Mucosa of rectum (tissue), 2 donors: ENCODE measurements at regions not wholly inside any gene's neighbourhood (a gene's known extent, or its start where the extent isn't known, plus 50 kb on each side); places are given as distances from the start of the nearest gene placed in this dataset.

Experiments
- H3K27ac ChIP-seq, 2 donors: one replicate each; pipeline ENCODE4 v1.7.0; 2013; ENCODE audit warnings: inconsistent platforms in 2 of 2, low read depth in 2 of 2, low read length in 2 of 2
- H3K27me3 ChIP-seq, 2 donors: one replicate each; pipeline ENCODE4 v1.7.0; 2013; ENCODE audit warnings: low read length in 2 of 2; ENCODE audit not compliant: control insufficient read depth in 2 of 2, insufficient read depth in 2 of 2
- H3K36me3 ChIP-seq, 2 donors: one replicate each; pipeline ENCODE4 v1.7.0; 2013; ENCODE audit warnings: low read length in 2 of 2; ENCODE audit not compliant: control insufficient read depth in 2 of 2, insufficient read depth in 2 of 2
- H3K4me1 ChIP-seq, 2 donors: one replicate each; pipeline ENCODE4 v1.7.0; 2013; ENCODE audit warnings: low read length in 2 of 2, mild to moderate bottlenecking in 1 of 2; ENCODE audit not compliant: control insufficient read depth in 2 of 2, insufficient read depth in 2 of 2
- H3K4me3 ChIP-seq, 2 donors: one replicate each; pipeline ENCODE4 v1.7.0; 2013; ENCODE audit warnings: low read length in 2 of 2
- H3K9ac ChIP-seq, 2 donors: one replicate each; pipeline ENCODE4 v1.7.0; 2013; ENCODE audit warnings: low read length in 2 of 2, low read depth in 1 of 2, mild to moderate bottlenecking in 1 of 2
- H3K9me3 ChIP-seq, 2 donors: one replicate each; pipeline ENCODE4 v1.7.0; 2013; ENCODE audit warnings: low read length in 2 of 2; ENCODE audit not compliant: control insufficient read depth in 2 of 2
- donor health status: healthy.
- donor health status: Normal muscosa, but diverticular disease.

GRCh38 chr20:21020659-21021471 is 85.3 kb downstream of the LINC00237 start:
- H3K9ac ChIP-seq: no peak overlapping the region
- H3K4me3 ChIP-seq: no peak overlapping the region
- H3K27ac ChIP-seq: no peak overlapping the region
- no peaks in the 10 kb centered on the region for H3K9me3 ChIP-seq
- no peaks in the 10 kb centered on the region for H3K36me3 ChIP-seq
- H3K4me1 ChIP-seq: no peaks in the 10 kb centered on the region
- peaks cover 2 to 9% of the 10 kb centered on the region in 2 donors for H3K27me3 ChIP-seq

- Histone ChIP-seq H3K27me3 (peaks cover 2 to 9% of the 10 kb centered on the region in 2 donors), H3K4me3 (no peak overlapping the region), H3K27ac (no peak overlapping the region)
These were observed 86.1 kb downstream of the LINC00237 start for GRCh38 chr20:21019814-21020658.

GRCh38 chr20:21019468-21019813 is 86.7 kb downstream of the LINC00237 start:
- Histone ChIP-seq H3K4me3 (no peak overlapping the region), H3K9ac (no peak overlapping the region), H3K9me3 (no peaks in the 10 kb centered on the region), H3K36me3 (no peaks in the 10 kb centered on the region), H3K4me1 (no peaks in the 10 kb centered on the region), H3K27me3 (peaks cover 2 to 9% of the 10 kb centered on the region in 2 donors), H3K27ac (no peak overlapping the region)

More at GRCh38 chr20:21019814-21020658, 86.1 kb downstream of the LINC00237 start:
- no peaks in the 10 kb centered on the region for H3K9me3 ChIP-seq
- H3K4me1 ChIP-seq: no peaks in the 10 kb centered on the region
- no peaks in the 10 kb centered on the region for H3K36me3 ChIP-seq
- H3K9ac ChIP-seq: no peak overlapping the region

GRCh38 chr20:21018576-21018975 is 87.6 kb downstream of the LINC00237 start:
- H3K4me3 ChIP-seq: no peak overlapping the region

GRCh38 chr20:21017528-21018085 is 88.6 kb downstream of the LINC00237 start:
- no peak overlapping the region for H3K27ac ChIP-seq
- H3K27me3 ChIP-seq: peaks cover 2 to 5% of the 10 kb centered on the region in 2 donors
- no peaks in the 10 kb centered on the region for H3K9me3 ChIP-seq
- H3K4me3 ChIP-seq: no peak overlapping the region
- H3K9ac ChIP-seq: no peak overlapping the region
- H3K36me3 ChIP-seq: no peaks in the 10 kb centered on the region
- H3K4me1 ChIP-seq: no peaks in the 10 kb centered on the region

More at GRCh38 chr20:21018576-21018975, 87.6 kb downstream of the LINC00237 start:
- no peaks in the 10 kb centered on the region for H3K36me3 ChIP-seq
- no peak overlapping the region for H3K9ac ChIP-seq
- H3K27ac ChIP-seq: no peak overlapping the region
- peaks cover 2 to 8% of the 10 kb centered on the region in 2 donors for H3K27me3 ChIP-seq
- H3K9me3 ChIP-seq: no peaks in the 10 kb centered on the region
- no peaks in the 10 kb centered on the region for H3K4me1 ChIP-seq

GRCh38 chr20:21016751-21017150 is 89.4 kb downstream of the LINC00237 start:
- Histone ChIP-seq H3K9ac (no peak overlapping the region), H3K9me3 (no peaks in the 10 kb centered on the region), H3K36me3 (no peaks in the 10 kb centered on the region), H3K4me1 (no peaks in the 10 kb centered on the region), H3K27ac (no peak overlapping the region), H3K27me3 (peaks cover 2 to 5% of the 10 kb centered on the region in 2 donors), H3K4me3 (no peak overlapping the region)

- H3K9ac ChIP-seq: no peak overlapping the region
- H3K27me3 ChIP-seq: peaks cover 0 to 2% of the 10 kb centered on the region in 2 donors
- H3K36me3 ChIP-seq: no peaks in the 10 kb centered on the region
- H3K27ac ChIP-seq: no peak overlapping the region
- H3K4me3 ChIP-seq: no peak overlapping the region
- no peaks in the 10 kb centered on the region for H3K4me1 ChIP-seq
- H3K9me3 ChIP-seq: no peaks in the 10 kb centered on the region
These were observed 91.6 kb downstream of the LINC00237 start for GRCh38 chr20:21014528-21014927.

- H3K9ac ChIP-seq: no peak overlapping the region
- no peaks in the 10 kb centered on the region for H3K36me3 ChIP-seq
- peaks cover 0 to 2% of the 10 kb centered on the region in 2 donors for H3K27me3 ChIP-seq
- no peaks in the 10 kb centered on the region for H3K4me1 ChIP-seq
- no peaks in the 10 kb centered on the region for H3K9me3 ChIP-seq
- H3K4me3 ChIP-seq: no peak overlapping the region
- no peak overlapping the region for H3K27ac ChIP-seq
These were observed 97.2 kb downstream of the LINC00237 start for GRCh38 chr20:21008951-21009350.

- H3K9ac ChIP-seq: no peak overlapping the region
- H3K36me3 ChIP-seq: no peaks in the 10 kb centered on the region
- no peaks in the 10 kb centered on the region for H3K4me1 ChIP-seq
- H3K4me3 ChIP-seq: no peak overlapping the region
- no peak overlapping the region for H3K27ac ChIP-seq
- H3K27me3 ChIP-seq: no peaks in the 10 kb centered on the region
- H3K9me3 ChIP-seq: no peaks in the 10 kb centered on the region
These were observed 99.5 kb downstream of the LINC00237 start for GRCh38 chr20:21006611-21007010.
